HCT116 (cell line): ENCODE measurements at regions not wholly inside any gene's neighbourhood (a gene's known extent, or its start where the extent isn't known, plus 50 kb on each side); places are given as distances from the start of the nearest gene placed in this dataset.

Source experiments
- ATAC-seq: fragments of 200-7000 bp; cut with Tn5 transposase; 2 replicates; pipeline ENCODE4 v1.9.1; 2020; ENCODE audit warnings: mild to moderate bottlenecking, moderate library complexity
- BruUV-seq: library from RNA; stranded (reverse); fragments of 400-500 nt; replicated peaks from 2 replicates; lab custom pipeline; 2021; lab: Mats Ljungman, UMichigan
- CTCF ChIA-PET: fragments of 300-600 bp; sonication (Branson Sonifier 250); formaldehyde crosslinking; loops from one replicate; lab custom pipeline; 2021; ENCODE audit warnings: antibody characterized with exemption; lab: Charles Lee
- POLR2A ChIA-PET: fragments of 300-600, 350-600 bp; sonication (Branson Sonifier 250); formaldehyde crosslinking; loops from one replicate; lab custom pipeline; 2021; ENCODE audit warnings: antibody characterized with exemption; lab: Charles Lee
- RAD21 ChIA-PET, 2 experiments: fragments of 300-600 bp; sonication (Branson Sonifier 250); formaldehyde crosslinking; loops; one replicate each; lab custom pipeline; 2023; ENCODE audit warnings: low total read pairs in 2 of 2; ENCODE audit not compliant: uncharacterized antibody in 2 of 2, unreplicated experiment in 2 of 2, low non-redundant PET in 1 of 2; lab: Charles Lee
- DNase-seq: peaks from one replicate; pipeline ENCODE4 v3.0.0-alpha.2; 2010; ENCODE audit warnings: low read depth, low spot score
- H2AFZ ChIP-seq: fragments of 200-600 bp; shearing (Covaris generic), sonication (generic); 2 replicates; pipeline ENCODE4 v1.6.1; 2017; ENCODE audit warnings: low read depth, mixed run types, mixed read lengths, antibody characterized with exemption, low read length; ENCODE audit not compliant: poor library complexity, severe bottlenecking
- H3K27ac ChIP-seq: 2 replicates; pipeline ENCODE4 v1.5.1; 2012; ENCODE audit warnings: low read depth, low read length
- H3K27me3 ChIP-seq: fragments of 200-600 bp; sonication (generic); 2 replicates; pipeline ENCODE4 v1.6.1; 2016; ENCODE audit warnings: mixed run types, low read length, mixed read lengths; ENCODE audit not compliant: insufficient read depth
- H3K36me3 ChIP-seq, 2 experiments: fragments of 200-500 bp in 1 of 2; fragments of 200-600 bp in 1 of 2; sonication (Bioruptor generic) in 1 of 2; sonication (generic) in 1 of 2; 2 replicates each; pipeline versions ENCODE4 v1.5.1 to v1.6.1; 2014 to 2016; ENCODE audit warnings: low read length in 2 of 2, inconsistent platforms in 1 of 2, mixed read lengths in 1 of 2, mixed run types in 1 of 2; ENCODE audit not compliant: insufficient read depth in 2 of 2, control insufficient read depth in 1 of 2
- H3K4me1 ChIP-seq, 2 experiments: fragments of 200-600 bp in 1 of 2; sonication (generic) in 1 of 2; 2 replicates each; pipeline versions ENCODE4 v1.5.1 to v1.6.1; 2012 to 2017; ENCODE audit warnings: low read length in 2 of 2, inconsistent platforms in 1 of 2, mild to moderate bottlenecking in 1 of 2, mixed read lengths in 1 of 2, mixed run types in 1 of 2, moderate library complexity in 1 of 2; ENCODE audit not compliant: insufficient read depth in 2 of 2, control insufficient read depth in 1 of 2
- H3K4me2 ChIP-seq: fragments of 200-600 bp; sonication (generic); 2 replicates; pipeline ENCODE4 v1.6.1; 2017; ENCODE audit warnings: mixed run types, low read length, mixed read lengths
- H3K4me3 ChIP-seq, 2 experiments: fragments of 200-600 bp in 1 of 2; sonication (generic) in 1 of 2; replicated peaks in 1 of 2; 2 replicates each; pipeline ENCODE4 v1.5.1; 2011 to 2016; ENCODE audit warnings: low read length in 2 of 2, control low read depth in 1 of 2, low read depth in 1 of 2, mild to moderate bottlenecking in 1 of 2, mixed read lengths in 1 of 2, mixed run types in 1 of 2
- H3K79me2 ChIP-seq: fragments of 200-600 bp; sonication (generic); 2 replicates; pipeline ENCODE4 v1.6.1; 2017; ENCODE audit warnings: mild to moderate bottlenecking, mixed run types, low read length, moderate library complexity, mixed read lengths; ENCODE audit not compliant: insufficient read depth
- H3K9ac ChIP-seq: fragments of 200-600 bp; sonication (generic); 2 replicates; pipeline ENCODE4 v1.6.1; 2016; ENCODE audit warnings: low read length, mixed read lengths
- H3K9me2 ChIP-seq: fragments of 200-600 bp; sonication (generic), shearing (Covaris generic); 2 replicates; pipeline ENCODE4 v1.6.1; 2017; ENCODE audit warnings: mixed run types, mild to moderate bottlenecking, moderate library complexity; ENCODE audit not compliant: insufficient read depth
- H3K9me3 ChIP-seq, 2 experiments: fragments of 200-500 bp in 1 of 2; fragments of 200-600 bp in 1 of 2; sonication (Bioruptor generic) in 1 of 2; sonication (generic) in 1 of 2; 2 replicates each; pipeline ENCODE4 v1.6.1; 2014 to 2017; ENCODE audit warnings: low read length in 2 of 2, mixed read lengths in 2 of 2, inconsistent platforms in 1 of 2, low read depth in 1 of 2, mild to moderate bottlenecking in 1 of 2, mixed run types in 1 of 2, moderate library complexity in 1 of 2; ENCODE audit not compliant: control insufficient read depth in 1 of 2, insufficient read depth in 1 of 2
- H4K20me1 ChIP-seq: fragments of 200-600 bp; sonication (generic), shearing (Covaris generic); 2 replicates; pipeline ENCODE4 v1.6.1; 2017; ENCODE audit warnings: mixed run types, mild to moderate bottlenecking, moderate library complexity; ENCODE audit not compliant: insufficient read depth
- CBX3 ChIP-seq: IDR thresholded peaks from 2 replicates; pipeline ENCODE4 v1.6.1; 2012; ENCODE audit warnings: low read depth
- CEBPB ChIP-seq: IDR thresholded peaks from 2 replicates; pipeline ENCODE4 v1.6.1; 2012; ENCODE audit warnings: low read depth
- ELF1 ChIP-seq: IDR thresholded peaks from 2 replicates; pipeline ENCODE4 v1.6.1; 2012; ENCODE audit warnings: low read depth, borderline replicate concordance
- EZH2phosphoT487 ChIP-seq: fragments of 200-600 bp; IDR thresholded peaks from 2 replicates; pipeline ENCODE4 v1.6.1; 2018; ENCODE audit warnings: antibody characterized with exemption, borderline replicate concordance
- JUND ChIP-seq: IDR thresholded peaks from 2 replicates; pipeline ENCODE4 v1.6.1; 2012
- MAX ChIP-seq: IDR thresholded peaks from 2 replicates; pipeline ENCODE4 v1.6.1; 2012
- POLR2A ChIP-seq: IDR thresholded peaks from 2 replicates; pipeline ENCODE4 v1.7.0; 2011; ENCODE audit warnings: borderline replicate concordance; ENCODE audit not compliant: insufficient read depth, insufficient read length; ENCODE audit errors: extremely low read depth
- POLR2AphosphoS5 ChIP-seq: IDR thresholded peaks from 2 replicates; pipeline ENCODE4 v1.6.1; 2011; ENCODE audit warnings: mild to moderate bottlenecking, low read depth, low read length, moderate library complexity
- RAD21 ChIP-seq: IDR thresholded peaks from 2 replicates; pipeline ENCODE4 v1.6.1; 2012; ENCODE audit warnings: low read depth, mild to moderate bottlenecking
- SRF ChIP-seq: IDR thresholded peaks from 2 replicates; pipeline ENCODE4 v1.6.1; 2012; ENCODE audit warnings: low read depth
- TCF7L2 ChIP-seq: IDR thresholded peaks from 2 replicates; pipeline ENCODE4 v1.7.0; 2011; ENCODE audit warnings: borderline replicate concordance, inconsistent platforms; ENCODE audit not compliant: insufficient read depth, insufficient read length; ENCODE audit errors: extremely low read depth
- YY1 ChIP-seq: IDR thresholded peaks from 2 replicates; pipeline ENCODE4 v1.6.1; 2011; ENCODE audit warnings: low read length, low read depth, moderate library complexity, mild to moderate bottlenecking; ENCODE audit not compliant: insufficient replicate concordance; ENCODE audit errors: extremely low read depth
- ZFX ChIP-seq: fragments of 450-650 bp; IDR thresholded peaks from 2 replicates; pipeline ENCODE4 v1.6.1; 2017
- intact Hi-C: fragments of 100-400 bp; cut with micrococcal nuclease; formaldehyde crosslinking; loops from 2 replicates; pipeline ENCODE4 v1.10.0; 2022
- TF ChIP-seq, protein P1 (sequence below), 3 experiments: fragments of 200-600 bp in 1 of 3; sonication (generic) in 1 of 3; IDR thresholded peaks in 2 of 3; conservative IDR thresholded peaks in 1 of 3; 2 replicates each; pipeline ENCODE4 v1.5.1; 2012 to 2017; ENCODE audit warnings: low read depth in 2 of 3, low read length in 2 of 3, antibody characterized with exemption in 1 of 3, borderline replicate concordance in 1 of 3, control low read depth in 1 of 3, mild to moderate bottlenecking in 1 of 3, mixed read lengths in 1 of 3, mixed run types in 1 of 3, moderate library complexity in 1 of 3; ENCODE audit not compliant: insufficient read depth in 1 of 3
- TF ChIP-seq, protein P2 (sequence below): IDR thresholded peaks from 2 replicates; pipeline ENCODE4 v1.6.1; 2012

GRCh38 chr1:81484284-81484683 lies 316.4 kb upstream of the ADGRL2 start:
- DNase-seq (no peak), ATAC-seq (no peak)
- Histone ChIP-seq H3K4me1 (no peaks in the 10 kb centered on the region), H3K9me2 (no peaks in the 10 kb centered on the region), H3K9me3 (no peaks in the 10 kb centered on the region), H4K20me1 (no peaks in the 10 kb centered on the region), H3K27ac (no peak overlapping the region), H3K36me3 (no peaks in the 10 kb centered on the region), H3K79me2 (no peaks in the 10 kb centered on the region), H2AFZ (no peak overlapping the region), H3K27me3 (no peaks in the 10 kb centered on the region), H3K9ac (no peak overlapping the region), H3K4me2 (no peak overlapping the region), H3K4me3 (no peak overlapping the region)
- BruUV-seq, result no TSS peak
- RAD21 ChIA-PET, result no interaction called here
- CTCF ChIA-PET, result no interaction called here
- TF ChIP-seq SRF (no peak), TCF7L2 (no peak), MAX (no peak), CEBPB (no peak), ZFX (no peak), RAD21 (no peak), JUND (no peak), POLR2A (no peak), EZH2phosphoT487 (no peak), POLR2AphosphoS5 (no peak), YY1 (no peak), ELF1 (no peak), CBX3 (no peak)
- TF ChIP-seq, protein P1, sequence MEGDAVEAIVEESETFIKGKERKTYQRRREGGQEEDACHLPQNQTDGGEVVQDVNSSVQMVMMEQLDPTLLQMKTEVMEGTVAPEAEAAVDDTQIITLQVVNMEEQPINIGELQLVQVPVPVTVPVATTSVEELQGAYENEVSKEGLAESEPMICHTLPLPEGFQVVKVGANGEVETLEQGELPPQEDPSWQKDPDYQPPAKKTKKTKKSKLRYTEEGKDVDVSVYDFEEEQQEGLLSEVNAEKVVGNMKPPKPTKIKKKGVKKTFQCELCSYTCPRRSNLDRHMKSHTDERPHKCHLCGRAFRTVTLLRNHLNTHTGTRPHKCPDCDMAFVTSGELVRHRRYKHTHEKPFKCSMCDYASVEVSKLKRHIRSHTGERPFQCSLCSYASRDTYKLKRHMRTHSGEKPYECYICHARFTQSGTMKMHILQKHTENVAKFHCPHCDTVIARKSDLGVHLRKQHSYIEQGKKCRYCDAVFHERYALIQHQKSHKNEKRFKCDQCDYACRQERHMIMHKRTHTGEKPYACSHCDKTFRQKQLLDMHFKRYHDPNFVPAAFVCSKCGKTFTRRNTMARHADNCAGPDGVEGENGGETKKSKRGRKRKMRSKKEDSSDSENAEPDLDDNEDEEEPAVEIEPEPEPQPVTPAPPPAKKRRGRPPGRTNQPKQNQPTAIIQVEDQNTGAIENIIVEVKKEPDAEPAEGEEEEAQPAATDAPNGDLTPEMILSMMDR (IDR thresholded peaks at IDR 0.05 in 2 of 3, conservative IDR thresholded peaks at IDR 0.05 in 1 of 3; ENCODE audit: borderline replicate concordance in 1 of 3, insufficient read depth in 1 of 3, low read depth in 2 of 3, low read length in 2 of 3), result no peak
- TF ChIP-seq, protein P2, sequence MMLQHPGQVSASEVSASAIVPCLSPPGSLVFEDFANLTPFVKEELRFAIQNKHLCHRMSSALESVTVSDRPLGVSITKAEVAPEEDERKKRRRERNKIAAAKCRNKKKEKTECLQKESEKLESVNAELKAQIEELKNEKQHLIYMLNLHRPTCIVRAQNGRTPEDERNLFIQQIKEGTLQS, result no peak
- intact Hi-C loops, result no loop called here
- POLR2A ChIA-PET, result no interaction called here
